ENCODE measurements at regions not wholly inside any gene's neighbourhood (a gene's known extent, or its start where the extent isn't known, plus 50 kb on each side); places are given as distances from the start of the nearest gene placed in this dataset.

- TF ChIP-seq TCF7L2 (IDR thresholded peaks at IDR 0.05; ENCODE audit: low read depth, low read length) (no peak), ZNF253 (CRISPR knock-in tag; IDR thresholded peaks at IDR 0.05; ENCODE audit: borderline replicate concordance) (no peak), ZMYM4 (CRISPR knock-in tag; IDR thresholded peaks at IDR 0.05) (no peak), ZNF431 (CRISPR knock-in tag; IDR thresholded peaks at IDR 0.05; ENCODE audit: borderline replicate concordance, low read depth) (no peak)
Observed at GRCh38 chr5:72030237-72030636, 77.0 kb upstream of the MAP1B start.
